GM12878 (cell line): ENCODE measurements at regions not wholly inside any gene's neighbourhood (a gene's known extent, or its start where the extent isn't known, plus 50 kb on each side); places are given as distances from the start of the nearest gene placed in this dataset.

Experiments
- ATAC-seq: fragments of 200-7000 bp; cut with Tn5 transposase; 3 replicates; pipeline ENCODE4 v1.9.1; 2020; ENCODE audit warnings: mild to moderate bottlenecking, moderate library complexity
- BruUV-seq: library from RNA; stranded (reverse); fragments of 400-500 nt; replicated peaks from 2 replicates; lab custom pipeline; 2021; lab: Mats Ljungman, UMichigan
- CTCF ChIA-PET: fragments of 300-600 bp; sonication (Branson Sonifier 250); formaldehyde crosslinking; extraction: SDS; loops from one replicate; lab custom pipeline; 2021; ENCODE audit warnings: inconsistent platforms; lab: Yijun Ruan, JAX
- POLR2A ChIA-PET: fragments of 350-600 bp; formaldehyde crosslinking; extraction: SDS; loops from one replicate; lab custom pipeline; 2021; ENCODE audit warnings: inconsistent platforms; lab: Charles Lee
- RAD21 ChIA-PET: fragments of 300-600 bp; sonication (Branson Sonifier 250); formaldehyde crosslinking; loops from one replicate; lab custom pipeline; 2023; ENCODE audit warnings: antibody characterized with exemption; ENCODE audit not compliant: unreplicated experiment; lab: Charles Lee
- SMC1A ChIA-PET: fragments of 300-600 bp; sonication (Branson Sonifier 250); formaldehyde crosslinking; loops from one replicate; lab custom pipeline; 2023; ENCODE audit not compliant: unreplicated experiment, uncharacterized antibody; lab: Charles Lee
- DNase-seq: peaks from one replicate; pipeline ENCODE4 v3.0.0-alpha.2; 2011; ENCODE audit warnings: low read depth, low spot score
- FAIRE-seq: peaks from 3 replicates; lab custom pipeline; 2011; peaks lifted over from hg19 to GRCh38; lab: Jason Lieb, UNC
- H2AFZ ChIP-seq: 2 replicates; pipeline ENCODE4 v1.6.0; 2011; ENCODE audit warnings: low read depth, low read length, control low read depth; ENCODE audit not compliant: control insufficient read depth
- H3K27ac ChIP-seq: 2 replicates; pipeline ENCODE4 v1.5.1; 2011; ENCODE audit warnings: control low read depth; ENCODE audit not compliant: control insufficient read depth, insufficient read depth
- H3K27me3 ChIP-seq, 2 experiments: replicated peaks in 1 of 2; 2 replicates each; pipeline versions ENCODE4 v1.6.0 to v1.6.1; 2011; ENCODE audit warnings: low read length in 1 of 2; ENCODE audit not compliant: control insufficient read depth in 2 of 2, insufficient read depth in 2 of 2
- H3K36me3 ChIP-seq, 2 experiments: 2 replicates each; pipeline ENCODE4 v1.5.1; 2011; ENCODE audit warnings: low read length in 1 of 2; ENCODE audit not compliant: control insufficient read depth in 2 of 2, insufficient read depth in 2 of 2
- H3K4me1 ChIP-seq: 2 replicates; pipeline ENCODE4 v1.6.1; 2011; ENCODE audit warnings: mild to moderate bottlenecking, low read length, moderate library complexity, mixed read lengths; ENCODE audit not compliant: control insufficient read depth, insufficient read depth
- H3K4me2 ChIP-seq: 2 replicates; pipeline ENCODE4 v1.6.0; 2011; ENCODE audit warnings: control low read depth; ENCODE audit not compliant: control insufficient read depth, insufficient read depth
- H3K4me3 ChIP-seq: fragments of 200-600 bp; sonication (generic); 2 replicates; pipeline ENCODE4 v1.5.1; 2016
- H3K79me2 ChIP-seq: 2 replicates; pipeline ENCODE4 v1.6.0; 2011; ENCODE audit warnings: low read length; ENCODE audit not compliant: control insufficient read depth, insufficient read depth
- H3K9ac ChIP-seq: 2 replicates; pipeline ENCODE4 v1.8.0; 2011; ENCODE audit warnings: low read length, control low read depth, mixed read lengths; ENCODE audit not compliant: control insufficient read depth, insufficient read depth
- H3K9me3 ChIP-seq: replicated peaks from 3 replicates; pipeline ENCODE4 v1.5.1; 2011; ENCODE audit warnings: mild to moderate bottlenecking, low read length; ENCODE audit not compliant: control insufficient read depth, insufficient read depth
- H4K20me1 ChIP-seq: 2 replicates; pipeline ENCODE4 v1.6.0; 2011; ENCODE audit not compliant: control insufficient read depth, insufficient read depth
- DPF2 ChIP-seq: fragments of 450-650 bp; IDR thresholded peaks from 2 replicates; pipeline ENCODE4 v1.6.1; 2017; ENCODE audit warnings: mild to moderate bottlenecking
- HCFC1 ChIP-seq: fragments of 150-350 bp; IDR thresholded peaks from 2 replicates; pipeline ENCODE4 v1.6.1; 2014; ENCODE audit warnings: low read length
- JUND ChIP-seq: IDR thresholded peaks from 2 replicates; pipeline ENCODE4 v1.6.1; 2012; ENCODE audit warnings: low read depth, mild to moderate bottlenecking, low read length, improper control_type of control experiment, moderate library complexity
- PAX8 ChIP-seq: fragments of 450-650 bp; IDR thresholded peaks from 2 replicates; pipeline ENCODE4 v1.6.1; 2017; ENCODE audit warnings: mild to moderate bottlenecking, moderate library complexity
- RAD21 ChIP-seq: IDR thresholded peaks from 2 replicates; pipeline ENCODE4 v1.6.1; 2011; ENCODE audit warnings: mild to moderate bottlenecking, low read depth, low read length, moderate library complexity; ENCODE audit not compliant: insufficient read depth
- ZBED1 ChIP-seq: IDR thresholded peaks from 2 replicates; pipeline ENCODE4 v1.6.1; 2016; ENCODE audit warnings: borderline replicate concordance
- WGBS: methylation state at CpG from one replicate; pipeline ENCODE4 v1.1.6; 2016; ENCODE audit warnings: low lambda C conversion rate; ENCODE audit not compliant: insufficient replicate concordance, insufficient coverage; ENCODE audit errors: missing lambda C conversion rate; 5-methylcytosine and 5-hydroxymethylcytosine counted together
- in situ Hi-C: fragments of 300-500 bp; cut with MboI; formaldehyde crosslinking; loops from 9 replicates; pipeline ENCODE4 v1.14.3; 2018; ENCODE audit warnings: mixed read lengths
- intact Hi-C: fragments of 100-400 bp; cut with micrococcal nuclease; formaldehyde crosslinking; loops from one replicate; pipeline ENCODE4 v1.14.2; 2022; ENCODE audit not compliant: unreplicated experiment
- TF ChIP-seq, protein P1 (sequence below): fragments of 450-650 bp; IDR thresholded peaks from 2 replicates; pipeline ENCODE4 v1.6.1; 2017; ENCODE audit warnings: mild to moderate bottlenecking, moderate library complexity
- TF ChIP-seq, protein P2 (sequence below): fragments of 450-650 bp; IDR thresholded peaks from 2 replicates; pipeline ENCODE4 v1.6.1; 2017; ENCODE audit warnings: mild to moderate bottlenecking, moderate library complexity
- TF ChIP-seq, protein P3 (sequence below): fragments of 450-650 bp; formaldehyde crosslinking; IDR thresholded peaks from 2 replicates; pipeline ENCODE4 v1.5.0; 2022; ENCODE audit warnings: mild to moderate bottlenecking, missing genetic modification characterization

DNA sequence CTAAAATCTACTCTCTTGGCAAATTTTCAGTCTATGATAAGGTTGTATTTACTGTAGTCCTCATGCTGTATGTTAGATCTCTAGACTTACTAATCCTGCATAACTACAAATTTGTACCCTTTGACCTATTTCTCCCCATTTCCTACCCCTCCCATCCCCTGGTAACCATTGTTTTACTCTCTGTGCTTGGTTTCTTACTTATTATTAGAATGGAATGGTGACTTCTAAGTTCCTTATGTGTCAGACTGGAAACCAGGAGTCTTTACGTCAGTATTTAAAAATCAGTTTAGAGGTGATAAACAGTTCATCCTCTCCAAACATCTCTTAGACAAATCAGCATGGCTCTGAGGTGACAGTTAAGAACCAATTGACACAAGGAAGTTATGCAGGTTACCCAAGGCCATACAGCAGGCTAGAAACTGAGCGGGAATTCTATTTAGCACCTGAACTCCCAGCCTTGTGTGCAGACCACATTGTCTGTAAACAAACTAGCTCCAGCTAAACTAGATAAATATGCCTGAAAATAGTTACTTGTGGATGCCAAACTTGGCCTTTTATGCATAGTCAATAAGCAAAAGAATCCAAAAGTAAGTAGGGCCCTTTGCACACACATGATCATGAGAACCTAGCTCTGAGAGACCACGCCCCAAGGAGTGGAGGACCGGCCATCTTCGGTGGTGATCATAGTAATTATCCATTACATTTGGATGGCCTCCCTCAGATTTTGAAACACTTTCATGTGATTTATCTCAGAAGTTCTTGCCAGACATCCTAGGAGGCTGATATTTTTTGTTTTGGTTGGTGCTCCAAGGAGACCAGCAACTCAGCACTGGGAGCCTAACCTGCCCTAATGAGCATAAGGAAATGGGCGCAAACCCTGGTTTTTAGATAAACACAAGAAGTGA is 72.3 kb upstream of the BOC start:
- no TSS peak for BruUV-seq
- ChIA-PET CTCF (interaction anchor here (0.8 kb wide), 1 partner anchor 150 kb away, joined by 3 read pairs; no protein-coding TSS in a partner anchor), SMC1A (no interaction called here), POLR2A (no interaction called here), RAD21 (no interaction called here)
- Histone ChIP-seq H3K9ac (no peak overlapping the region), H2AFZ (no peak overlapping the region), H3K4me1 (no peaks in the 10 kb centered on the region), H3K27ac (no peak overlapping the region), H3K27me3 (no peaks in the 10 kb centered on the region), H3K9me3 (no peaks in the 10 kb centered on the region), H3K4me2 (no peak overlapping the region), H4K20me1 (no peaks in the 10 kb centered on the region), H3K79me2 (no peaks in the 10 kb centered on the region), H3K36me3 (no peaks in the 10 kb centered on the region), H3K4me3 (no peak overlapping the region)
- intact Hi-C loops (loop anchor here (5.0 kb wide), 1 partner anchor 87 kb away; no protein-coding TSS in a partner anchor), in situ Hi-C loops (loop anchor here (5.0 kb wide), 1 partner anchor 143 kb away; no protein-coding TSS in a partner anchor)
- DNase-seq (no peak), FAIRE-seq (no peak), ATAC-seq (no peak)
- WGBS: 88% methylated on average over 6 of the region's 6 CpGs
- no peak for TF ChIP-seq PAX8
- no peak for TF ChIP-seq DPF2
- TF ChIP-seq ZBED1: no peak
- TF ChIP-seq, protein P1, sequence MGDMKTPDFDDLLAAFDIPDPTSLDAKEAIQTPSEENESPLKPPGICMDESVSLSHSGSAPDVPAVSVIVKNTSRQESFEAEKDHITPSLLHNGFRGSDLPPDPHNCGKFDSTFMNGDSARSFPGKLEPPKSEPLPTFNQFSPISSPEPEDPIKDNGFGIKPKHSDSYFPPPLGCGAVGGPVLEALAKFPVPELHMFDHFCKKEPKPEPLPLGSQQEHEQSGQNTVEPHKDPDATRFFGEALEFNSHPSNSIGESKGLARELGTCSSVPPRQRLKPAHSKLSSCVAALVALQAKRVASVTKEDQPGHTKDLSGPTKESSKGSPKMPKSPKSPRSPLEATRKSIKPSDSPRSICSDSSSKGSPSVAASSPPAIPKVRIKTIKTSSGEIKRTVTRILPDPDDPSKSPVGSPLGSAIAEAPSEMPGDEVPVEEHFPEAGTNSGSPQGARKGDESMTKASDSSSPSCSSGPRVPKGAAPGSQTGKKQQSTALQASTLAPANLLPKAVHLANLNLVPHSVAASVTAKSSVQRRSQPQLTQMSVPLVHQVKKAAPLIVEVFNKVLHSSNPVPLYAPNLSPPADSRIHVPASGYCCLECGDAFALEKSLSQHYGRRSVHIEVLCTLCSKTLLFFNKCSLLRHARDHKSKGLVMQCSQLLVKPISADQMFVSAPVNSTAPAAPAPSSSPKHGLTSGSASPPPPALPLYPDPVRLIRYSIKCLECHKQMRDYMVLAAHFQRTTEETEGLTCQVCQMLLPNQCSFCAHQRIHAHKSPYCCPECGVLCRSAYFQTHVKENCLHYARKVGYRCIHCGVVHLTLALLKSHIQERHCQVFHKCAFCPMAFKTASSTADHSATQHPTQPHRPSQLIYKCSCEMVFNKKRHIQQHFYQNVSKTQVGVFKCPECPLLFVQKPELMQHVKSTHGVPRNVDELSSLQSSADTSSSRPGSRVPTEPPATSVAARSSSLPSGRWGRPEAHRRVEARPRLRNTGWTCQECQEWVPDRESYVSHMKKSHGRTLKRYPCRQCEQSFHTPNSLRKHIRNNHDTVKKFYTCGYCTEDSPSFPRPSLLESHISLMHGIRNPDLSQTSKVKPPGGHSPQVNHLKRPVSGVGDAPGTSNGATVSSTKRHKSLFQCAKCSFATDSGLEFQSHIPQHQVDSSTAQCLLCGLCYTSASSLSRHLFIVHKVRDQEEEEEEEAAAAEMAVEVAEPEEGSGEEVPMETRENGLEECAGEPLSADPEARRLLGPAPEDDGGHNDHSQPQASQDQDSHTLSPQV: no peak
- no peak for TF ChIP-seq HCFC1
- TF ChIP-seq, protein P2, sequence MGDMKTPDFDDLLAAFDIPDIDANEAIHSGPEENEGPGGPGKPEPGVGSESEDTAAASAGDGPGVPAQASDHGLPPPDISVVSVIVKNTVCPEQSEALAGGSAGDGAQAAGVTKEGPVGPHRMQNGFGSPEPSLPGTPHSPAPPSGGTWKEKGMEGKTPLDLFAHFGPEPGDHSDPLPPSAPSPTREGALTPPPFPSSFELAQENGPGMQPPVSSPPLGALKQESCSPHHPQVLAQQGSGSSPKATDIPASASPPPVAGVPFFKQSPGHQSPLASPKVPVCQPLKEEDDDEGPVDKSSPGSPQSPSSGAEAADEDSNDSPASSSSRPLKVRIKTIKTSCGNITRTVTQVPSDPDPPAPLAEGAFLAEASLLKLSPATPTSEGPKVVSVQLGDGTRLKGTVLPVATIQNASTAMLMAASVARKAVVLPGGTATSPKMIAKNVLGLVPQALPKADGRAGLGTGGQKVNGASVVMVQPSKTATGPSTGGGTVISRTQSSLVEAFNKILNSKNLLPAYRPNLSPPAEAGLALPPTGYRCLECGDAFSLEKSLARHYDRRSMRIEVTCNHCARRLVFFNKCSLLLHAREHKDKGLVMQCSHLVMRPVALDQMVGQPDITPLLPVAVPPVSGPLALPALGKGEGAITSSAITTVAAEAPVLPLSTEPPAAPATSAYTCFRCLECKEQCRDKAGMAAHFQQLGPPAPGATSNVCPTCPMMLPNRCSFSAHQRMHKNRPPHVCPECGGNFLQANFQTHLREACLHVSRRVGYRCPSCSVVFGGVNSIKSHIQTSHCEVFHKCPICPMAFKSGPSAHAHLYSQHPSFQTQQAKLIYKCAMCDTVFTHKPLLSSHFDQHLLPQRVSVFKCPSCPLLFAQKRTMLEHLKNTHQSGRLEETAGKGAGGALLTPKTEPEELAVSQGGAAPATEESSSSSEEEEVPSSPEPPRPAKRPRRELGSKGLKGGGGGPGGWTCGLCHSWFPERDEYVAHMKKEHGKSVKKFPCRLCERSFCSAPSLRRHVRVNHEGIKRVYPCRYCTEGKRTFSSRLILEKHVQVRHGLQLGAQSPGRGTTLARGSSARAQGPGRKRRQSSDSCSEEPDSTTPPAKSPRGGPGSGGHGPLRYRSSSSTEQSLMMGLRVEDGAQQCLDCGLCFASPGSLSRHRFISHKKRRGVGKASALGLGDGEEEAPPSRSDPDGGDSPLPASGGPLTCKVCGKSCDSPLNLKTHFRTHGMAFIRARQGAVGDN: no peak
- no peak for TF ChIP-seq RAD21
- TF ChIP-seq, protein P3, sequence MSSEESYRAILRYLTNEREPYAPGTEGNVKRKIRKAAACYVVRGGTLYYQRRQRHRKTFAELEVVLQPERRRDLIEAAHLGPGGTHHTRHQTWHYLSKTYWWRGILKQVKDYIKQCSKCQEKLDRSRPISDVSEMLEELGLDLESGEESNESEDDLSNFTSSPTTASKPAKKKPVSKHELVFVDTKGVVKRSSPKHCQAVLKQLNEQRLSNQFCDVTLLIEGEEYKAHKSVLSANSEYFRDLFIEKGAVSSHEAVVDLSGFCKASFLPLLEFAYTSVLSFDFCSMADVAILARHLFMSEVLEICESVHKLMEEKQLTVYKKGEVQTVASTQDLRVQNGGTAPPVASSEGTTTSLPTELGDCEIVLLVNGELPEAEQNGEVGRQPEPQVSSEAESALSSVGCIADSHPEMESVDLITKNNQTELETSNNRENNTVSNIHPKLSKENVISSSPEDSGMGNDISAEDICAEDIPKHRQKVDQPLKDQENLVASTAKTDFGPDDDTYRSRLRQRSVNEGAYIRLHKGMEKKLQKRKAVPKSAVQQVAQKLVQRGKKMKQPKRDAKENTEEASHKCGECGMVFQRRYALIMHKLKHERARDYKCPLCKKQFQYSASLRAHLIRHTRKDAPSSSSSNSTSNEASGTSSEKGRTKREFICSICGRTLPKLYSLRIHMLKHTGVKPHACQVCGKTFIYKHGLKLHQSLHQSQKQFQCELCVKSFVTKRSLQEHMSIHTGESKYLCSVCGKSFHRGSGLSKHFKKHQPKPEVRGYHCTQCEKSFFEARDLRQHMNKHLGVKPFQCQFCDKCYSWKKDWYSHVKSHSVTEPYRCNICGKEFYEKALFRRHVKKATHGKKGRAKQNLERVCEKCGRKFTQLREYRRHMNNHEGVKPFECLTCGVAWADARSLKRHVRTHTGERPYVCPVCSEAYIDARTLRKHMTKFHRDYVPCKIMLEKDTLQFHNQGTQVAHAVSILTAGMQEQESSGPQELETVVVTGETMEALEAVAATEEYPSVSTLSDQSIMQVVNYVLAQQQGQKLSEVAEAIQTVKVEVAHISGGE: no peak
- TF ChIP-seq JUND: no peak
